ENCODE measurements at regions not wholly inside any gene's neighbourhood (a gene's known extent, or its start where the extent isn't known, plus 50 kb on each side); places are given as distances from the start of the nearest gene placed in this dataset.
A peak's percentile ranks its signal among the peaks of the same experiment; 100 is the strongest.

GRCh38 chr6:105954148-105954547 is 132.0 kb upstream of the PRDM1 start:
- no peak for DNase-seq

DNA sequence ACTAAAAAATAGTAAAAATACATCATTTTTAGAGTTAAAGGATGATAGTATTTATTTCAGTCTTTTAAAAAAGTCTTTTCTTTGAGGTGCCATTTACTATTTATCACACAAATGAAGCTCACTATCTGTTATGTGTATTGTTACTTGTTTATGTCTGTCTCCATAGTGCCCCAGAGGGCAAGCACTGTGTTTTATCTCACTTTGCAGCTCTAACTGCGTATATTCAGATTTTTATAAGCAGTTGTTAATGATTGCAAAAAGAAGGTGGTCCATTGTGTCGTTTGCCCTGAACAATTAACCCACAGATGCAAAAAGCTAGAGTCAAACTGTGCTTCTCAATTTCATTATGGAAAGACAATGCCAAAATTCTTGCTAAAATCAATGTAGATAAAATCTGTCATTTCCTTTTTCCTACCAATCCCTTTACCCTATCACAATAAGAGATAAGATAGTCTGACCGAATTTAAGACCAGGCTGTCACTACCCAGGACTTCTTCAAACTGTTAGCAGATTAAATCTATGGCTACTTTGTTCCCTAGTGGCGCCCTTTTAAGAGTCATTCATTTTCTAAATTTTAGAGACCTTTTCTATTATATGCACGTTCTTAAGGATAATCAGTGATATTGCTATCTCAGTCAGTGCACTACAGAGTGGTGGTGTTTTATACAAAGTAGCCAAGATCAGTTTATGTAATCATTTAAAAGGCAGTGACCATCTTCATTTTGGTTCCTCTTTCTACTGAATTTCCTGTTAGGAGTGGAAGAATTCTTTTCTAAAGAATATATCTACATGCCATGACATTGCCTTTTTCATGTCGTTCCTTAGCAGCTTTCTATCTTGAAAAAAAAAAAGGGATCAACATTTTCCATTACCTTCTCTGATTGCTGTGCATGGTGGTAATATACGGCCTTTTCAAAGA is 133.1 kb upstream of the PRDM1 start:
- DNase-seq = peak in 3 of 4 experiments; percentile 9 to 73 (median 72)

GRCh38 chr6:105952326-105952725 is 133.8 kb upstream of the PRDM1 start:
- DNase-seq = no peak

- no peak for DNase-seq
Observed at GRCh38 chr6:105951322-105951721, 134.8 kb upstream of the PRDM1 start.

DNA sequence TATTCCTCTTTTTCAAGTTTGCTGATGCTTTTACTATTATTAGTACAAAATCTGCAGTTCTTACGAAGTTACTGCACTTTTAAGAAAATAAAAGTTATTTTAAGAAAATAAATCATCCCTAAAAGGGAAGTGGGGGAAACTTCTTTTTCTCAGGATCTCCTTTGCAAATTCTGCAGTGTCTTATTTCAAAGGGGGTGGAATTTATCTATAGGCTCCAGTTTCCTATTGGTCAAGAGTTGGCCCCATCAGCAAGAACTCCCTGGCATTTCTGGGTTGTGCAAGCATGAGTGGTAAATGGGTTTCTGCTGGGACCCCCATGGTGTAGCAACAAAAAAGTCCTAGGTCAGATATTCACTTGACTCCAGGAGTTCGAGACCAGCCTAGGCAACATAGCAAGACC is 136.3 kb upstream of the PRDM1 start:
- peak; percentile 30 to 85 (median 50) for DNase-seq

DNA sequence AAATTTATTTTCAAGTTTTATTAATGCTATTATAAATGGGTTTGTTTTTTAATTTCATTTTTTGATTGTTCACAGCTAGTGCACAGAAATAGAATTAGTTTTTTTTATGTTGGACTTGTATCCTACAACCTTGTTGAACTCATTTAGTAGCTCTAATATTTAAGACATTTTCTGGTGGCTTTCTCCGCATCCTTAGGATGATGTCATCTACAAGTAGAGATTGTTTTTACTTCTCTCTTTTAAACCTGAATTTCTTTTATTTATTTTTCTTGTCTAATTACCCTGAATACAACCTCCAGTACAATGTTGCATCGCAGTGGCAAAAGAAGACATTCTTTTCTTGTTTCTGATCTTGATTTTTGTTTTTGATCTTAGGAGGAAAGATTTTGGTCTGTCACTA is 142.6 kb upstream of the PRDM1 start:
- peak in 1 of 4 experiments; percentile 16 for DNase-seq

DNA sequence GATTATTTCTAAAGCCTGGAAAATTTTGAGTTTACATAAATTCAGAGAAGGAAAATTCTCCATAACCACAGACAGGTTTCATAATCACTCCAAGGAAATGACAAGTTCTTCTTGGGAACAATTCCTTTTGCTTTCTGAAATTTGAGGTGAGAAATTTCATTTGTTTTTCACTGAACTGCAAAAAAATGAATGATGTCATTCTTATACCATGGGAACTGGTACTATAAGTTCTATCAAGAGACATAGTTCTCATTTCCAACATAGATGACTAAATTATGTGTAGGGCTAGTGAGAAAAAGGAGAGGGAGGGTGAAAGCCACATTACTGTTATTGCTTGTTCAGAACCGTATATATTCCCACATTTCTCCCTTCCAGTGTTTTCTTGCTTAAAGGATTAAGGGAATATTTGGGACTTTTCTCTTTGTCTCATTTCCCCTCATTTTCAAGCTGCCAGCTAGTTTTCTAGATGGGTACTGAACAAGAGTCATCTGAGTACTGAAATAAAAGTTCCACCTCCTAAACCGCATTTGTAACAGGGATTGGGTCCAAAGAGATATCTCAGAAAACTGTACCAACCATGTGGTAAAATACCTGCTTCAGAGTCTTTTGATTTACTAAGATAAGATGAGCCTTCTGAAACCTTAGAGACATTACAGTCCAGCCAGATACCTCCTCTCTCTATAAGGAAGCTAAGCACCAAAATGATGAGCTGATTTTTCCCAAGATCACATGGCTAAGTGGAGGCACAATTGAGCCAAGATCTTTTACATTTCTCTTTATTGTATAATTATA is 144.3 kb upstream of the PRDM1 start:
- DNase-seq = peak in 3 of 4 experiments; percentile 12 to 68 (median 47)

DNA sequence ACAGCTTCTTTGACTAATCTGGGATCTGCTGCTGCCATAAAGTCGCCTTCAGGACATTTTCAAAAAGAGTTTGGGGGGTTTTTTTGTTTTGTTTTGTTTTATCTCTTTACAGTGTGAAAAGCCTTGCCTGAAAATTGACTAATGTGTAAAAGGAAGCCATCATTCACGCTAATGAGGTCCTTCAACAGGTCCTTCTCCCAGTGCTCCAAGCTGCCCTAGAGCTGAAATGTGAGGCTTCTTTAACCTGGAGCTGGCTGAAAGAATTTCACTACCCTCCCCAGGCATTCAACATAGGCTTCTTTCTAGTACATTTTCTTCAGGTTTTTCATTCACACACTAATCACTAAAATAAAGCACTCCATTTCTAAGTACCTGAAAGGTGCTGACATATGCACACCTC is 145.1 kb upstream of the PRDM1 start:
- no peak for DNase-seq

GRCh38 chr6:105936972-105937371 is 149.2 kb upstream of the PRDM1 start:
- no peak for DNase-seq

DNA sequence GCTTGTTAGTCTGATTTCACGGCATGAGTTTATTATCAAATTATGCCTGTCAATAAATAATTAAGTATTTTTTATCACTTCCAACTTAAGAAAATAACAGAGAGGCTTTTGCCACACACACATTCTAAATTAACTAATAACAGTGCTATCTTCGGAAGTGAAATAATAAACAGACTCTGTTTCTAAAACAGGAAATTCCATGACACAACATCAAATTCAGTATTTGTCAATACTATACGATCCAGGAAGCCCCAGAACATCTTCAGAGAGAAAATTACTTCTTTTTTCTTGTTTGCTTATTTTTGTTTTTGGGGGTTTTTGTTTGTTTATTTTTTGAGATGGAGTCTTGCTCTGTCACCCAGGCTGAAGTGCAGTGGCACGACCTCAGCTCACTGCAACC is 150.7 kb upstream of the PRDM1 start:
- peak in 2 of 4 experiments; percentile 64 to 68 for DNase-seq

DNA sequence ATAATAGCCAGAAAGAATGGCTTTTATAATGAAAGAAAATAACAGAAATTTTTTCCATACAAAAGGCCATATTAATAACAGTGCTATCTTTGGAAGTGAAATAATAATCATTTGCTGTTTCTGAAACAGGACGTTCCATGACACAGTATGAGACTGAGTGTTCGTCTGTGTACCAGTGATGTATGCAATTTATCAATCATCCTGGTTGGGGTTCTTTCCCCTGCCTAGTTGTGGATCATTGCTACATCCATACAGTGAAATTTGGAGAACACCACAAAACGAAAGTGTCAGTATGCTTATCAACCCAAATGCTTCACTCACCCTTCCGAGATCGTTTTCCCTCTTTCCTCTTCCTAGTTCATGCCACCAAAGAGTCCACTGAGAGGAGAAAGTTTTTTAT is 151.4 kb upstream of the PRDM1 start:
- DNase-seq = no peak

DNA sequence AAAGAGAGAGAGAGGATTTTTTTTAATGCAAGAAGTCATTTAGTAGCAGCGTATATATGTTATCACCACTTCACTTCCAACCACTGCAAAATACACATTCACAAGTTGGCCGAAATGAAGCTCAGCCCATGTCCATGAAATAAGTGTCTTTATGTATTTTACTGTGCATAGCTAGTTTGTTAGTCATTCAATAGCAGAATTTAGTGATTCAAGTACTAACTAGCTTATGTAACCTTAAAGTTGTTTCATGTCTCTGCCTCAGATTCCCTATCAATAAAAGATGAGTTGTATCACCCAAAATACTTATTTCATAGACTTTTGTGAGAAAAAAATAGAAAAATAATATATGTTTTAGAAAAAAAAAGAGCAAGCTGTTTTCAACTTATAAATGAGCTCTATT is 153.7 kb upstream of the PRDM1 start:
- DNase-seq = no peak

DNA sequence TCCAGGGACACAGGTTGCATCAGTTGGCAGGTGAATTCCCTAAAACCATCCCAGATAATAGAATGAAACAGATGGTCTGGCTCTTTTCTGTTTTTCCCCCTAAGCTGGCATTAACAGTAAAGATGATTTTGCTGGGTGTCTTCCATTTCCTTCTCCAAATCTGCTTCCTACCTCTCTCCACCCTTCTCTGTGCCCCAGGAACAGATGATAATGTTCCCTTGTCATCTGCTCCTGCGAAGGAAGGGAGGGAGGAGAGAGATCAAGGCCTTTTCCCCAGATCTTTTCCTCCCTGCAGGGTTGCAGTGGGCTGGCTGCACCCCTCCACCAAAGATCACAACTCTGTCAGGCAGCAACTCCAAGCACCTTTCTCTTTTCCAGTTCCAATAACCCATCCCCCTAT is 156.5 kb upstream of the PRDM1 start:
- DNase-seq = no peak

GRCh38 chr6:105926318-105926717 is 159.8 kb upstream of the PRDM1 start:
- DNase-seq = no peak

- peak; percentile 18 to 53 (median 40) for DNase-seq
Observed at GRCh38 chr6:105925706-105926105, 160.4 kb upstream of the PRDM1 start.

GRCh38 chr6:105921781-105922180 is 164.4 kb upstream of the PRDM1 start:
- DNase-seq = no peak

DNA sequence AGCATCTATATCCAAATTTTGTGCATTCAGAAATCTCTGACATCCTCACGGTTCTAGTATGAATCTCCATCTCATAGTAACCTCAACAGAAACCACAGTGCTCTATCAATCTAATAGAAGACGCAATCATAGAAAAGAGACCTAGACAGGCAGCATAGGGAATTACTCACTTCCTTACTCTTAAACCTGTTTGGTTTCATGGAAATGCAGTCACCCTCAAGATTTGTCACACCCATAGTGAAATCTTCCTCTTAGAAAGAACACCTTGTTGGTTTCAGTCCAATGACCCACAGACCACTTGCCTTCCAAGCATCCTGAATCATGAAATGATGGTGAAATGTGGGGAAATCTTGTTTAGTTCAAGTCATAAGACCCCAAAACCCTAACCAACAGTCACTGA is 166.1 kb upstream of the PRDM1 start:
- DNase-seq = no peak

DNA sequence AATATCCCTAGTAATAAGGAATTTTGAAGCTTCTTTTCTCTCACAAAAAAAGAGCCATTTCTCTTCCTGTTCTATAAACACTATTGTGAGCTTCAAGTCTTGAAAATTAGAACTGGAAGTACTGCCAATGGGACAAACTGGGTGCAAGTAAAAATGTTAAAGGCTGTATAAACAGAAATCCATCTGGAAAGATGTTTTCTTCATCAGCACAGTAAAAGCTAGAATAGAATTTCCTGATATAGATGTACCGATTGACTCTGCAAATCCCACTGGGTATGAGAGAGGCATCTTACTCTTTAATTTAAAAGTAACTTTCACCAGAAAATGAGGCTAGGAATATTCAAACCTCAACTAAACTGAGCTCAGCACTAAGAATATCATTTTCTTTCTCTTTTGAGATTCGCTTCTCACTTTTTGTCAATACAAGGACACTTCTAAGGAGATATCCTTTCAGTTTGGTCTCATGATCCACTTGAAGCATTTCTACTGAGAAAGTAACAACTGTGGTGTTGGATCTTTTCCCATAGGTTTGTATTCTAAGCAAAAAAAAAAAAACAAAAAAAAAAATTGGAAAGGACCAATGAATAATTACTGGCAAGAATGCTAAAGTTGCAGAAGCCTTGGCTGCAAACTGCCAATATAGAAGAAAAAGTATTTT is 169.0 kb upstream of the PRDM1 start:
- DNase-seq = no peak

- DNase-seq = peak in 2 of 4 experiments; percentile 13 to 42
Observed at GRCh38 chr6:105911106-105911629, 175.0 kb upstream of the PRDM1 start.

GRCh38 chr6:105909106-105909505 is 177.0 kb upstream of the PRDM1 start:
- DNase-seq = peak; percentile 75 to 92 (median 84)

GRCh38 chr6:105907991-105908390 is 178.1 kb upstream of the PRDM1 start:
- peak; percentile 33 to 53 (median 42) for DNase-seq

- DNase-seq = peak in 2 of 4 experiments; percentile 55 to 75
Observed at GRCh38 chr6:105907301-105907700, 178.8 kb upstream of the PRDM1 start.

All from suppressor macrophage (primary cell).